Stimulated activated CD8-positive, alpha-beta memory T cell treated with anti-CD3 and anti-CD28 coated beads, Interleukin-12 subunit alpha, Interleukin-12 subunit beta, amount 100 ng/mL, for 4 hours (primary cell): ENCODE measurements at regions not wholly inside any gene's neighbourhood (a gene's known extent, or its start where the extent isn't known, plus 50 kb on each side); places are given as distances from the start of the nearest gene placed in this dataset.

Experiments used
- DNase-seq: peaks from one replicate; pipeline ENCODE4 v3.0.0-alpha.2; 2020; ENCODE audit warnings: low read depth

GRCh38 chr4:151887031-151887815 is 126.4 kb upstream of the GATB start:
- DNase-seq: no peak

GRCh38 chr4:151885123-151885522 is 124.3 kb upstream of the GATB start:
- no peak for DNase-seq

- DNase-seq: no peak
Measured at GRCh38 chr4:151883747-151884146, 122.9 kb upstream of the GATB start.

GRCh38 chr4:151882072-151882803 is 121.4 kb upstream of the GATB start:
- no peak for DNase-seq

- DNase-seq: no peak
Measured at GRCh38 chr4:151879705-151880445, 119.1 kb upstream of the GATB start.

GRCh38 chr4:151876381-151876988 is 115.7 kb upstream of the GATB start:
- no peak for DNase-seq

- DNase-seq: no peak
Measured at GRCh38 chr4:151874328-151874727, 113.5 kb upstream of the GATB start.

GRCh38 chr4:151866592-151866918 is 105.7 kb upstream of the GATB start:
- DNase-seq: no peak

- no peak for DNase-seq
Measured at GRCh38 chr4:151865744-151866591, 105.2 kb upstream of the GATB start.

GRCh38 chr4:151865312-151865711 is 104.5 kb upstream of the GATB start:
- DNase-seq: no peak

- no peak for DNase-seq
Measured at GRCh38 chr4:151864068-151864467, 103.3 kb upstream of the GATB start.

GRCh38 chr4:151862766-151863165 is 102.0 kb upstream of the GATB start:
- DNase-seq: no peak

- DNase-seq: no peak
Measured at GRCh38 chr4:151860561-151861093, 99.8 kb upstream of the GATB start.

GRCh38 chr4:151859641-151860040 is 98.8 kb upstream of the GATB start:
- DNase-seq: no peak

- no peak for DNase-seq
Measured at GRCh38 chr4:151858356-151858755, 97.5 kb upstream of the GATB start.

- no peak for DNase-seq
Measured at GRCh38 chr4:151857368-151857767, 96.6 kb upstream of the GATB start.

GRCh38 chr4:151855747-151856146 is 94.9 kb upstream of the GATB start:
- DNase-seq: no peak

- DNase-seq: no peak
Measured at GRCh38 chr4:151854731-151855130, 93.9 kb upstream of the GATB start.

GRCh38 chr4:151853034-151853433 is 92.2 kb upstream of the GATB start:
- DNase-seq: no peak

- DNase-seq: no peak
Measured at GRCh38 chr4:151852202-151852601, 91.4 kb upstream of the GATB start.

- DNase-seq: no peak
Measured at GRCh38 chr4:151851354-151851753, 90.5 kb upstream of the GATB start.
